WERI-Rb-1 (cell line): ENCODE measurements at regions not wholly inside any gene's neighbourhood (a gene's known extent, or its start where the extent isn't known, plus 50 kb on each side); places are given as distances from the start of the nearest gene placed in this dataset.

Experiments
- DNase-seq: peaks from one replicate; pipeline ENCODE4 v3.0.0-alpha.2; 2020
- H3K27ac ChIP-seq: fragments of 250-450 bp; sonication (Bioruptor Pico); 2 replicates; pipeline ENCODE4 v1.5.1; 2020; ENCODE audit warnings: mild to moderate bottlenecking, moderate library complexity
- H3K27me3 ChIP-seq: fragments of 250-450 bp; sonication (Bioruptor Pico); 2 replicates; pipeline ENCODE4 v1.5.1; 2021; ENCODE audit warnings: mild to moderate bottlenecking, low read depth, moderate library complexity; ENCODE audit not compliant: insufficient read depth, severe bottlenecking
- H3K36me3 ChIP-seq: fragments of 250-450 bp; sonication (Bioruptor Pico); 2 replicates; pipeline ENCODE4 v1.5.1; 2020; ENCODE audit warnings: mild to moderate bottlenecking, moderate library complexity
- H3K4me3 ChIP-seq: 2 replicates; pipeline ENCODE4 v1.5.1; 2011; ENCODE audit warnings: low read depth, mild to moderate bottlenecking, control low read depth, low read length
- H3K9me3 ChIP-seq: fragments of 250-450 bp; sonication (Bioruptor Pico); 2 replicates; pipeline ENCODE4 v1.5.1; 2021; ENCODE audit warnings: mild to moderate bottlenecking, moderate library complexity; ENCODE audit not compliant: severe bottlenecking
- TF ChIP-seq, protein P1 (sequence below): IDR thresholded peaks from 2 replicates; pipeline ENCODE4 v1.5.1; 2011; ENCODE audit warnings: low read depth, mild to moderate bottlenecking, control low read depth, inconsistent platforms, low read length

- H3K9me3 ChIP-seq = no peaks in the 10 kb centered on the region
- no peak for DNase-seq
- H3K36me3 ChIP-seq = no peaks in the 10 kb centered on the region
- no peak overlapping the region for H3K4me3 ChIP-seq
- no peak overlapping the region for H3K27ac ChIP-seq
- TF ChIP-seq, protein P1, sequence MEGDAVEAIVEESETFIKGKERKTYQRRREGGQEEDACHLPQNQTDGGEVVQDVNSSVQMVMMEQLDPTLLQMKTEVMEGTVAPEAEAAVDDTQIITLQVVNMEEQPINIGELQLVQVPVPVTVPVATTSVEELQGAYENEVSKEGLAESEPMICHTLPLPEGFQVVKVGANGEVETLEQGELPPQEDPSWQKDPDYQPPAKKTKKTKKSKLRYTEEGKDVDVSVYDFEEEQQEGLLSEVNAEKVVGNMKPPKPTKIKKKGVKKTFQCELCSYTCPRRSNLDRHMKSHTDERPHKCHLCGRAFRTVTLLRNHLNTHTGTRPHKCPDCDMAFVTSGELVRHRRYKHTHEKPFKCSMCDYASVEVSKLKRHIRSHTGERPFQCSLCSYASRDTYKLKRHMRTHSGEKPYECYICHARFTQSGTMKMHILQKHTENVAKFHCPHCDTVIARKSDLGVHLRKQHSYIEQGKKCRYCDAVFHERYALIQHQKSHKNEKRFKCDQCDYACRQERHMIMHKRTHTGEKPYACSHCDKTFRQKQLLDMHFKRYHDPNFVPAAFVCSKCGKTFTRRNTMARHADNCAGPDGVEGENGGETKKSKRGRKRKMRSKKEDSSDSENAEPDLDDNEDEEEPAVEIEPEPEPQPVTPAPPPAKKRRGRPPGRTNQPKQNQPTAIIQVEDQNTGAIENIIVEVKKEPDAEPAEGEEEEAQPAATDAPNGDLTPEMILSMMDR = no peak
- H3K27me3 ChIP-seq = no peaks in the 10 kb centered on the region
Observed at GRCh38 chr12:63090716-63091115, 60.3 kb downstream of the AVPR1A start.

DNA sequence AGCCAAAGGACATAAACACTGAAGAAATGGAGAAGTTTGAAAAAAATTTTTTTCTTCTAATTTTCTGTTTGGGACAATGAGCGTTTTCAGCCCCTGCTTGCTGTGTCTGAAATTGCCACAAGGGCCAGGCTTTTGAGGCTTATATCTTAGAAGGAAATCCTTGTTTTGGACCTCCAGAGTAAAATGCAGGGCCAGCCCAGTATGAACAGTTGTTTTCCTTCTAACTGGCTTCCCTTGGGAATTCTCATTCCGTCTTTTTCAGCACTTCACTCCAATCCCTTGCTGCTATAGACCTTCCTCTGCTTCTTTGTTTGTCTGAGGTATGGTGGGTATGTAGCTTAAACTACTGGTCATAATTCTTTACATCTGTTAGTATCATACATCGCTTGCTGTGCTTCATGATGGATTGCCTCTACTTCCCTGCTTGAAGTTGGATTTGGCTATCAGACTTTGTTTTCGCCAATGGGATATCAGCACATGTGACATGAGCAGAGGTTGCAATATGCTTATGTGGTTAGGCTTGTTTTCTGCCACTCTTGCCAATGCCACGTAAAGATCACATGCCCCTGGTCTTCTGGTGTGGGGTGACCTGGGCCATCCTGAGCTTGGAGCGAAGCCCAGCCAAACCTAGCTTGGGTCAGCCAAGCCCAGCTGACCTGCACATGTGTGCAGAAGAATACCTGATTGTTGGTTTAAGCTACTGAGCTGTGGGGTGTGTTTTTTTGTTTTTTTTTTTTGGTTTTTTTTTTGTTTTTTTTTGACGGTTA is 64.7 kb downstream of the AVPR1A start:
- Histone ChIP-seq H3K36me3 (no peaks in the 10 kb centered on the region), H3K9me3 (no peaks in the 10 kb centered on the region), H3K4me3 (no peak overlapping the region), H3K27me3 (no peaks in the 10 kb centered on the region), H3K27ac (no peak overlapping the region)
- TF ChIP-seq, protein P1 = no peak
- DNase-seq = no peak

- Histone ChIP-seq H3K27ac (no peak overlapping the region), H3K27me3 (no peaks in the 10 kb centered on the region), H3K36me3 (no peaks in the 10 kb centered on the region), H3K9me3 (no peaks in the 10 kb centered on the region), H3K4me3 (no peak overlapping the region)
- DNase-seq = no peak
- TF ChIP-seq, protein P1 = no peak
Observed at GRCh38 chr12:63085120-63085519, 65.9 kb downstream of the AVPR1A start.

DNA sequence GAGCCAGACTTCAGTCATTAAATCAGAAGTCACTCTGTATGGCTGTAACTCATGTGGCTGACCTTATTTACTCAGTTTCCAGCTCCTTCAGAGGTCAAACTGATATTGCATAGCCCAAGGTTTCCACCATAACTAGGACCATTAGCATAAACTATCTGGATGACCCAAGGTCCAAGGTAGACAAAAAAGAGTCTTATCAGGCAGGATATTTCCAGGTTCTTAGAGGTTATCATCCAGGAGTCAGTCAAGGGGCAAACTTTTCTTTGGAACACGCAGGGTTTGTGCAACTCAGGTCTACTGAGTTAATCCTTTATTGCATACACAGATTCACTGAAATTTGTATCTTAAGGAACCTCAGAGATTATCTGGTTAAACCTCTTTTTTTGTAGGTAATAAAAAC is 66.5 kb downstream of the AVPR1A start:
- H3K27me3 ChIP-seq = no peaks in the 10 kb centered on the region
- H3K9me3 ChIP-seq = no peaks in the 10 kb centered on the region
- no peak for DNase-seq
- H3K27ac ChIP-seq = no peak overlapping the region
- TF ChIP-seq, protein P1 = no peak
- no peak overlapping the region for H3K4me3 ChIP-seq
- H3K36me3 ChIP-seq = no peaks in the 10 kb centered on the region

- no peak overlapping the region for H3K4me3 ChIP-seq
- H3K9me3 ChIP-seq = no peaks in the 10 kb centered on the region
- no peak for DNase-seq
- no peak overlapping the region for H3K27ac ChIP-seq
- no peaks in the 10 kb centered on the region for H3K36me3 ChIP-seq
- H3K27me3 ChIP-seq = no peaks in the 10 kb centered on the region
- TF ChIP-seq, protein P1 = no peak
Observed at GRCh38 chr12:63083046-63083445, 68.0 kb downstream of the AVPR1A start.
